ENCODE measurements at regions not wholly inside any gene's neighbourhood (a gene's known extent, or its start where the extent isn't known, plus 50 kb on each side); places are given as distances from the start of the nearest gene placed in this dataset.
"Not testable (repeated sequence)": the region's sequence is repeated elsewhere in the genome, so short reads cannot be mapped to it uniquely, and the experiment has no call there.

DNA sequence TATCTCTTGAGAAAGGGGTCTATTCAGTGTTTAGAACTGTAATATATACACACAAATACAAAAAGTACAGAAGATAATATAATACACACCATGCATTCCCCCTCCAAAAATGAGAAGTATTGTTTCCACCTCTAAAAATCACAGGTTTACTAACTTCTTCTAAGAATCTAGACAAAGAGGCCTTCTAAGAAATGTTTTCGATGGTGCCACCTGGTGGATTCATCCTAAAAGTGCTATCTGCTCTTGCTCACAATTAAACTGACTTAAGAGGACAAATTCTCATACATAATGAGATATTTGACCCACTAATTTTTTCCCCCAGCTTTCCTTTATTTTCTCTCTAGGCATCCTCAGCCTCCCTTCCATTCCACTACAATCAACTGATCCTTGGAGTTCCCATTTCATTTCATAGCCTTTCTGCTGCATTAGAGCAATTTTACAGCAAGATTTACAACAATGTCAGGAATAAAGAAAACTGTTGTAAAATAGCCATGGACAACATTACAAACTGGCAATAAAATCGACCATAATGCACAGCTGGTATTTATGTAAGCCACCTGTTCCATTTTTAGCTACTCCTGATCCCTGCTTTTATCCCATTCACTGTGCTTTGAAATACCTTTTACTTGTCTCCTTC, 124.6 kb downstream of the ARRDC4 start (continued):
- TF ChIP-seq, protein P1, sequence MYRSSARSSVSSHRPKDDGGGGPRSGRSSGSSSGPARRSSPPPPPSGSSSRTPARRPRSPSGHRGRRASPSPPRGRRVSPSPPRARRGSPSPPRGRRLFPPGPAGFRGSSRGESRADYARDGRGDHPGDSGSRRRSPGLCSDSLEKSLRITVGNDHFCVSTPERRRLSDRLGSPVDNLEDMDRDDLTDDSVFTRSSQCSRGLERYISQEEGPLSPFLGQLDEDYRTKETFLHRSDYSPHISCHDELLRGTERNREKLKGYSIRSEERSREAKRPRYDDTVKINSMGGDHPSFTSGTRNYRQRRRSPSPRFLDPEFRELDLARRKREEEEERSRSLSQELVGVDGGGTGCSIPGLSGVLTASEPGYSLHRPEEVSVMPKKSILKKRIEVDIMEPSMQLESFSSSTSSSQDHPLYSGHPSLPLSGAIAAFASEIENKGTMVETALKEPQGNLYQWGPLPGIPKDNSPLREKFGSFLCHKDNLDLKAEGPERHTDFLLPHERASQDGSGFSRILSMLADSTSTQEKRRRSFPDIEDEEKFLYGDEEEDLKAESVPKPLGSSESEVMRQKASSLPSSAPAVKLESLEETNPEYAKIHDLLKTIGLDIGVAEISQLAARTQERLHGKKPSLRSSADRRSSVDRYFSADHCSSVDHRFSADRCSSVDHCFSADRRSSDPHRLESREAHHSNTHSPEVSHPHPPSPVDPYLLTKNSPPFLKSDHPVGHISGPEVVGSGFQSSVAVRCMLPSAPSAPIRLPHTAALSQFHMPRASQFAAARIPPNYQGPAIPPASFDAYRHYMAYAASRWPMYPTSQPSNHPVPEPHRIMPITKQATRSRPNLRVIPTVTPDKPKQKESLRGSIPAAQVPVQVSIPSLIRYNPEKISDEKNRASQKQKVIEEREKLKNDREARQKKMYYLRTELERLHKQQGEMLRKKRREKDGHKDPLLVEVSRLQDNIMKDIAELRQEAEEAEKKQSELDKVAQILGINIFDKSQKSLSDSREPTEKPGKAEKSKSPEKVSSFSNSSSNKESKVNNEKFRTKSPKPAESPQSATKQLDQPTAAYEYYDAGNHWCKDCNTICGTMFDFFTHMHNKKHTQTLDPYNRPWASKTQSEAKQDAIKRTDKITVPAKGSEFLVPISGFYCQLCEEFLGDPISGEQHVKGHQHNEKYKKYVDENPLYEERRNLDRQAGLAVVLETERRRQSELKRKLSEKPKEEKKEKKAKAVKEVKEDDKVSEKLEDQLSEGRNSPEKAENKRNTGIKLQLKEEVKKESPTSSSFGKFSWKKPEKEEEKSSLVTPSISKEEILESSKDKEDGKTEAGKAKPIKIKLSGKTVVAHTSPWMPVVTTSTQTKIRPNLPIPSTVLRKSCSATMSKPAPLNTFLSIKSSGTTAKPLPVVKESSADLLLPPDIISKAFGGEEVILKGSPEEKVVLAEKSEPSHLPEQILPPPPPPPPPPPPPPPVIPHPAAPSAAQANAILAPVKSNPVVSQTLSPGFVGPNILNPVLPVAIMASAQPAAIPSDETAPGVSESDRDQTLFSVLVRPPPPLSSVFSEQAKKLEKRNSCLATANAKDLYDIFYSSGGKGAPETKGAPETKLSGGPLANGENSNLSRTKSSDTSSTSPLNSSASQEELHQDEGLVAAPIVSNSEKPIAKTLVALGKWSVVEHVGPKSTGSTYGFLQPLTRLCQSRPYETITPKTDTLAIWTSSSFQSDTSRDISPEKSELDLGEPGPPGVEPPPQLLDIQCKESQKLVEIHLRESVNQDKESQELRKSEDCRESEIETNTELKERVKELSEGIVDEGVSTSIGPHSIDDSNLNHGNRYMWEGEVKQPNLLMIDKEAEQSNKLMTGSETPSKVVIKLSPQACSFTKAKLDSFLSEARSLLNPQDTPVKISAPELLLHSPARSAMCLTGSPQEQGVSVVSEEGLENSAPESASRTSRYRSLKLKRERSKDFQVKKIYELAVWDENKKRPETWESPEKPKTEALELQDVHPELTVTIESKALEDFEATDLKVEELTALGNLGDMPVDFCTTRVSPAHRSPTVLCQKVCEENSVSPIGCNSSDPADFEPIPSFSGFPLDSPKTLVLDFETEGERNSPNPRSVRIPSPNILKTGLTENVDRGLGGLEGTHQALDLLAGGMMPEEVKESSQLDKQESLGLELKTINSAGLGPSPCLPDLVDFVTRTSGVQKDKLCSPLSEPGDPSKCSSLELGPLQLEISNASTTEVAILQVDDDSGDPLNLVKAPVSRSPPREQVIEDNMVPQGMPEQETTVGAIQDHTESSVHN (IDR thresholded peaks at IDR 0.05; ENCODE audit: borderline replicate concordance in 1 of 2, low read depth in 1 of 2), result no peak
- TF ChIP-seq BCOR (IDR thresholded peaks at IDR 0.05), result no peak
- TF ChIP-seq ZNF384 (IDR thresholded peaks at IDR 0.05; ENCODE audit: low read depth, low read length), result no peak

- H3K4me2 ChIP-seq (ENCODE audit: insufficient read depth, low read length); POLR2A ChIA-PET; DNase-seq (ENCODE audit: extremely low read depth in 1 of 4, low spot score in 3 of 4); H3K27me3 ChIP-seq (ENCODE audit: control insufficient read depth in 2 of 2, insufficient read depth in 2 of 2, low read length in 2 of 2); H3K27ac ChIP-seq (ENCODE audit: extremely low read depth, low read depth, low read length); CTCF ChIA-PET (ENCODE audit: low intra/inter-chr PET ratio); H3K4me1 ChIP-seq (replicated peaks in 1 of 2; ENCODE audit: control insufficient read depth in 2 of 2, insufficient read depth in 2 of 2, low read length in 2 of 2); H3K36me3 ChIP-seq (ENCODE audit: control insufficient read depth, insufficient read depth, low read length); H3K9me1 ChIP-seq (ENCODE audit: control insufficient read depth, insufficient read depth, low read length); H3K9ac ChIP-seq (ENCODE audit: insufficient read depth in 1 of 2, low read depth in 2 of 2, low read length in 2 of 2); H3K9me3 ChIP-seq (replicated peaks; ENCODE audit: control insufficient read depth, insufficient read depth, low read depth, low read length); H4K20me1 ChIP-seq (replicated peaks; ENCODE audit: control insufficient read depth, insufficient read depth, low read length); H3K79me2 ChIP-seq (ENCODE audit: control insufficient read depth, insufficient read depth, low read length); BruUV-seq (replicated peaks); H3K4me3 ChIP-seq: not testable (repeated sequence)
- intact Hi-C loops (cut with micrococcal nuclease), result loop anchor here (10.0 kb wide), 1 partner anchor 94 kb away; no protein-coding TSS in a partner anchor
- H2AFZ ChIP-seq (ENCODE audit: low read depth, low read length), result peak overlapping the region; percentile 77
- peak; percentile 99 for ATAC-seq
- in situ Hi-C loops (cut with MboI), result loop anchor here (10.0 kb wide), 1 partner anchor 184 kb away; no protein-coding TSS in a partner anchor
- peak; percentile 79 for FAIRE-seq
- WGBS (ENCODE audit: insufficient coverage, low coverage, missing lambda C conversion rate), result 12% methylated on average over 10 of the region's 35 CpGs
Measured at GRCh38 chr15:98088307-98088945, 127.9 kb downstream of the ARRDC4 start.

DNA sequence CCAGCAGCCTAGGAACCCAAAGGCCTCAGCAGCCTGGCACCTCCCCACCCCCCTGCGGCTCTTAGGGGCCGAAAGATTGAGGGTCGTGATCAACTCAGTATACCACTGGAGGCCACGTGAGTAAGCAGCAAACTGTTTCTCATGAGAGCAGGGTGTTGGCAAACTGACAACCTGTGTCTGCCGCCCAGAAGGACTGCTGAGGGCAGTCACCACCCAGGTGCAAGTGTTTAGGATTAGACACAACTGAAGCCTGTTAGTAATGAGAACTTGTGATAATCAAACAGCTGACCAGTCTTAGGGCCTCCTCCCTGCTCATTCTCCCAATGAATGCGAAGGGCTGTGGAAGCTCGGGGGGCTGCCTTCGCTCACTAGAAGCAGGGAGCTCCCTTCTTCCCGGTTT, 128.8 kb downstream of the ARRDC4 start:
- POLR2A ChIA-PET; H3K4me1 ChIP-seq (replicated peaks in 1 of 2; ENCODE audit: control insufficient read depth in 2 of 2, insufficient read depth in 2 of 2, low read length in 2 of 2); H3K9me1 ChIP-seq (ENCODE audit: control insufficient read depth, insufficient read depth, low read length); BruUV-seq (replicated peaks); ATAC-seq; FAIRE-seq; H4K20me1 ChIP-seq (replicated peaks; ENCODE audit: control insufficient read depth, insufficient read depth, low read length); H3K9me3 ChIP-seq (replicated peaks; ENCODE audit: control insufficient read depth, insufficient read depth, low read depth, low read length); CTCF ChIA-PET (ENCODE audit: low intra/inter-chr PET ratio); H3K4me2 ChIP-seq (ENCODE audit: insufficient read depth, low read length); H3K27me3 ChIP-seq (ENCODE audit: control insufficient read depth in 2 of 2, insufficient read depth in 2 of 2, low read length in 2 of 2); H3K79me2 ChIP-seq (ENCODE audit: control insufficient read depth, insufficient read depth, low read length); H3K9ac ChIP-seq (ENCODE audit: insufficient read depth in 1 of 2, low read depth in 2 of 2, low read length in 2 of 2); H2AFZ ChIP-seq (ENCODE audit: low read depth, low read length); H3K36me3 ChIP-seq (ENCODE audit: control insufficient read depth, insufficient read depth, low read length); H3K4me3 ChIP-seq; DNase-seq (ENCODE audit: extremely low read depth in 1 of 4, low spot score in 3 of 4); H3K27ac ChIP-seq (ENCODE audit: extremely low read depth, low read depth, low read length): not testable (repeated sequence)
- in situ Hi-C loops (cut with MboI) (loop anchor here (10.0 kb wide), 1 partner anchor 185 kb away; no protein-coding TSS in a partner anchor), intact Hi-C loops (cut with micrococcal nuclease) (loop anchor here (10.0 kb wide), 1 partner anchor 95 kb away; no protein-coding TSS in a partner anchor)
- no CpG with 5 or more reads among the region's 9 CpGs for whole genome bisulfite sequencing (ENCODE audit: insufficient coverage, low coverage, missing lambda C conversion rate)
